ENCODE measurements at regions not wholly inside any gene's neighbourhood (a gene's known extent, or its start where the extent isn't known, plus 50 kb on each side); places are given as distances from the start of the nearest gene placed in this dataset.

GRCh38 chr1:214199585-214199984, 81.4 kb upstream of the SMYD2 start:
- no peaks in the 10 kb centered on the region for H3K36me3 ChIP-seq (ENCODE audit: control insufficient read depth in 2 of 2, insufficient read depth in 1 of 2, low read length in 2 of 2)
- no peaks in the 10 kb centered on the region for H3K4me1 ChIP-seq (ENCODE audit: control insufficient read depth, insufficient read depth, low read length)
- POLR2A ChIA-PET = no interaction called here
- CTCF ChIA-PET = interaction anchor here (0.8 kb wide), 1 partner anchor 132 kb away, joined by 3 read pairs; no protein-coding TSS in a partner anchor
- no peaks in the 10 kb centered on the region for H3K9me3 ChIP-seq (ENCODE audit: control insufficient read depth, insufficient read depth, low read depth, low read length)
- H3K27ac ChIP-seq (ENCODE audit: extremely low read depth, low read depth, low read length) = no peak overlapping the region
- TF ChIP-seq OSR2 (tag by site-specific recombination; IDR thresholded peaks at IDR 0.05) = no peak
- TF ChIP-seq CTCF (tag by site-specific recombination; IDR thresholded peaks at IDR 0.05) = no peak
- TF ChIP-seq ZNF596 (tag by site-specific recombination; IDR thresholded peaks at IDR 0.05) = no peak
- no peak for TF ChIP-seq ZSCAN23 (tag by site-specific recombination; IDR thresholded peaks at IDR 0.05)
- TF ChIP-seq ZBTB8A (tag by site-specific recombination; IDR thresholded peaks at IDR 0.05) = no peak
- no peak for TF ChIP-seq KLF8 (tag by site-specific recombination; IDR thresholded peaks at IDR 0.05)
- TF ChIP-seq MYNN (tag by site-specific recombination; IDR thresholded peaks at IDR 0.05; ENCODE audit: borderline replicate concordance) = no peak
- TF ChIP-seq EGR2 (tag by site-specific recombination; IDR thresholded peaks at IDR 0.05; ENCODE audit: low read depth) = no peak
- H3K4me3 ChIP-seq (ENCODE audit: low read depth, low read length) = no peak overlapping the region

- H3K9me3 ChIP-seq (ENCODE audit: control insufficient read depth, insufficient read depth, low read depth, low read length) = no peaks in the 10 kb centered on the region
- no peak for TF ChIP-seq ZNF558 (tag by site-specific recombination; IDR thresholded peaks at IDR 0.05)
- no peak for TF ChIP-seq ZNF138 (tag by site-specific recombination; IDR thresholded peaks at IDR 0.05; ENCODE audit: borderline replicate concordance)
- no peak for TF ChIP-seq ZNF112 (tag by site-specific recombination; IDR thresholded peaks at IDR 0.05)
- no peak for TF ChIP-seq ZNF280C (tag by site-specific recombination; IDR thresholded peaks at IDR 0.05)
- no peak for TF ChIP-seq ZNF529 (tag by site-specific recombination; IDR thresholded peaks at IDR 0.05; ENCODE audit: insufficient replicate concordance)
- TF ChIP-seq ZBTB17 (tag by site-specific recombination; IDR thresholded peaks at IDR 0.05) = no peak
- no peak for TF ChIP-seq OSR2 (tag by site-specific recombination; IDR thresholded peaks at IDR 0.05)
- TF ChIP-seq CTCF (tag by site-specific recombination; IDR thresholded peaks at IDR 0.05) = no peak
- no peak for TF ChIP-seq ZNF626 (tag by site-specific recombination; IDR thresholded peaks at IDR 0.05)
- no peak for TF ChIP-seq ZNF48 (tag by site-specific recombination; IDR thresholded peaks at IDR 0.05)
- TF ChIP-seq MYNN (tag by site-specific recombination; IDR thresholded peaks at IDR 0.05; ENCODE audit: borderline replicate concordance) = no peak
- TF ChIP-seq ZBTB6 (tag by site-specific recombination; IDR thresholded peaks at IDR 0.05) = no peak
- TF ChIP-seq ZNF510 (tag by site-specific recombination; IDR thresholded peaks at IDR 0.05; ENCODE audit: insufficient replicate concordance) = no peak
- ChIA-PET POLR2A (no interaction called here), CTCF (interaction anchor here (0.8 to 1.0 kb wide), 3 partner anchors 10 to 125 kb away, joined by 3 to 4 read pairs (median 4); no protein-coding TSS in a partner anchor)
- H3K36me3 ChIP-seq (ENCODE audit: control insufficient read depth in 2 of 2, insufficient read depth in 1 of 2, low read length in 2 of 2) = no peaks in the 10 kb centered on the region
- no peak overlapping the region for H3K27ac ChIP-seq (ENCODE audit: extremely low read depth, low read depth, low read length)
- no peaks in the 10 kb centered on the region for H3K4me1 ChIP-seq (ENCODE audit: control insufficient read depth, insufficient read depth, low read length)
- no peak overlapping the region for H3K4me3 ChIP-seq (ENCODE audit: low read depth, low read length)
Observed at GRCh38 chr1:214202992-214203391, 78.0 kb upstream of the SMYD2 start.

All from HEK293 (cell line).